ENCODE measurements at regions not wholly inside any gene's neighbourhood (a gene's known extent, or its start where the extent isn't known, plus 50 kb on each side); places are given as distances from the start of the nearest gene placed in this dataset.

DNA sequence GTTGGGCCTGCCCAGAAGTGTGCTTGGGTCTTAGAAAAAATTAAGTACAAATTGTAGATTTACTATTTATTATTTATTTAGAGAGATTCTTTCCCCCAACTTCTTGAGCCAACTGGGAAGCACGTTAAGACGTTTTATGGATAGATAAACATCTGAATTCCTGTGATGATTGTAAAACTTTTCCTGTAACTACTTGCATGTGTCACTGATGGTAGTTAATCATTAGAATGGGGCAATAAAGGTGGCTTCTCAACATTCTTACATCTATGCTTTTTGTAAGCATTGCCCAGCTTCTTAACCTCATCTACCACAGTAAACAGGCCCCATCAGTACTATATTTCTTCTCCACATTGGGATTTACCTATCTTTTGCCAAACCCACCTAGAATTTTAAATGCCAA is 559.8 kb downstream of the LMO4 start:
- Mint-ChIP-seq H3K9me3 (ENCODE audit: unreplicated experiment) (no peaks in the 10 kb centered on the region), H3K27ac (ENCODE audit: low read depth, unreplicated experiment) (no peak overlapping the region), H3K27me3 (ENCODE audit: insufficient read depth, unreplicated experiment) (no peaks in the 10 kb centered on the region), H3K4me3 (ENCODE audit: unreplicated experiment) (no peak overlapping the region), H3K4me1 (ENCODE audit: insufficient read depth, unreplicated experiment) (no peaks in the 10 kb centered on the region), H3K36me3 (ENCODE audit: insufficient read depth, unreplicated experiment) (no peaks in the 10 kb centered on the region)
- POLR2A ChIA-PET: no interaction called here
- CTCF ChIA-PET: interaction anchor here (0.5 kb wide), 1 partner anchor 105 kb away, joined by 3 read pairs; no protein-coding TSS in a partner anchor
- no peak for DNase-seq (ENCODE audit: unreplicated experiment)
- TF ChIP-seq, protein P1, sequence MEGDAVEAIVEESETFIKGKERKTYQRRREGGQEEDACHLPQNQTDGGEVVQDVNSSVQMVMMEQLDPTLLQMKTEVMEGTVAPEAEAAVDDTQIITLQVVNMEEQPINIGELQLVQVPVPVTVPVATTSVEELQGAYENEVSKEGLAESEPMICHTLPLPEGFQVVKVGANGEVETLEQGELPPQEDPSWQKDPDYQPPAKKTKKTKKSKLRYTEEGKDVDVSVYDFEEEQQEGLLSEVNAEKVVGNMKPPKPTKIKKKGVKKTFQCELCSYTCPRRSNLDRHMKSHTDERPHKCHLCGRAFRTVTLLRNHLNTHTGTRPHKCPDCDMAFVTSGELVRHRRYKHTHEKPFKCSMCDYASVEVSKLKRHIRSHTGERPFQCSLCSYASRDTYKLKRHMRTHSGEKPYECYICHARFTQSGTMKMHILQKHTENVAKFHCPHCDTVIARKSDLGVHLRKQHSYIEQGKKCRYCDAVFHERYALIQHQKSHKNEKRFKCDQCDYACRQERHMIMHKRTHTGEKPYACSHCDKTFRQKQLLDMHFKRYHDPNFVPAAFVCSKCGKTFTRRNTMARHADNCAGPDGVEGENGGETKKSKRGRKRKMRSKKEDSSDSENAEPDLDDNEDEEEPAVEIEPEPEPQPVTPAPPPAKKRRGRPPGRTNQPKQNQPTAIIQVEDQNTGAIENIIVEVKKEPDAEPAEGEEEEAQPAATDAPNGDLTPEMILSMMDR (IDR thresholded peaks at IDR 0.05; ENCODE audit: unreplicated experiment): no peak
- BruUV-seq (replicated peaks): no TSS peak
- intact Hi-C loops (cut with micrococcal nuclease): no loop called here

DNA sequence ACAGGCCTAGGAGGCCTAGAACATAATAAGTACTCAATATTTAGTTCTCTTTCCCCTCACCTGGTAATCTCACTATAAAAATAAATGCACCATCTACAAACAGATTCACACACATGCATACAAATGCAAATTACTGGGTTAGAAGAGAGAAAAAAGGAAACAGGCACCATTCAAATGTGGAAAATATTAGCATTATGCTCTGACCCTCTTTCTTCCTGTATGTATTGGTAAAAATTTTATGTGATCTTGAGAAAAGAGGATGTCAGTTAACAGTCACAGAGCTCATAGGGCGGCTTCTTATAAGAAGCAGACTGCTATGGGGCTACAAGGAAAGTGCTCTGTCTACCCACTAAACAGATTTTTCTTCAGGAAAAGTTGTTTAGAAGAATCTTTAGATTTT is 565.4 kb downstream of the LMO4 start:
- BruUV-seq (replicated peaks): no TSS peak
- no peaks in the 10 kb centered on the region for H3K27me3 Mint-ChIP-seq (ENCODE audit: insufficient read depth, unreplicated experiment)
- H3K4me1 Mint-ChIP-seq (ENCODE audit: insufficient read depth, unreplicated experiment): no peaks in the 10 kb centered on the region

DNA sequence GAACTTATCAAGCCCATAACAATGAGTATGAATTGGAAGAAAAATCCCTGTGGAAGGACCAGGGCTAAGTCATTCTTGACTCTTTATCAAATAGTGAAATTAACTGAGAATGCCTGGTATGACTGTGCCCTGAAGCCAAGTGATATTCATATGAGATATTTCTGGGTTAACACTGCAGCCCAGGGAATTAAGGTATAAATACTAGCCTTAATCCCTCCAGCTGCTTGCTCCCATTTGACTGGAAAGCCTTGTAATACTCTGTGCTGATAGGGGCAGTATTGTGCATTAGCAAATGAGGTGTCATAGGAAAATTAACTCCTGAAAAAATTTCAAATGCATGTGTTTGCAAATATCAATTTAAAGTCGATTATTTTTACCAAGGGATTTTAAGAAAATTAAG is 568.8 kb downstream of the LMO4 start:
- POLR2A ChIA-PET: no interaction called here
- CTCF ChIA-PET: interaction anchor here (0.8 kb wide), 1 partner anchor 18 kb away, joined by 4 read pairs; no protein-coding TSS in a partner anchor
- H3K27me3 Mint-ChIP-seq (ENCODE audit: insufficient read depth, unreplicated experiment): no peaks in the 10 kb centered on the region
- TF ChIP-seq, protein P1 (IDR thresholded peaks at IDR 0.05; ENCODE audit: unreplicated experiment): no peak
- H3K4me3 Mint-ChIP-seq (ENCODE audit: unreplicated experiment): no peak overlapping the region
- H3K4me1 Mint-ChIP-seq (ENCODE audit: insufficient read depth, unreplicated experiment): no peaks in the 10 kb centered on the region
- intact Hi-C loops (cut with micrococcal nuclease): no loop called here
- H3K27ac Mint-ChIP-seq (ENCODE audit: low read depth, unreplicated experiment): no peak overlapping the region
- BruUV-seq (replicated peaks): no TSS peak
- no peaks in the 10 kb centered on the region for H3K36me3 Mint-ChIP-seq (ENCODE audit: insufficient read depth, unreplicated experiment)
- no peaks in the 10 kb centered on the region for H3K9me3 Mint-ChIP-seq (ENCODE audit: unreplicated experiment)
- no peak for DNase-seq (ENCODE audit: unreplicated experiment)

More for the DNA sequence above, 565.4 kb downstream of the LMO4 start:
- POLR2A ChIA-PET: interaction anchor here (0.7 kb wide), 1 partner anchor 11 kb away, joined by 3 read pairs; no protein-coding TSS in a partner anchor
- intact Hi-C loops (cut with micrococcal nuclease): no loop called here
- CTCF ChIA-PET: interaction anchor here (0.8 kb wide), 1 partner anchor 60 kb away, joined by 3 read pairs; no protein-coding TSS in a partner anchor
- TF ChIP-seq, protein P1 (IDR thresholded peaks at IDR 0.05; ENCODE audit: unreplicated experiment): no peak
- H3K27ac Mint-ChIP-seq (ENCODE audit: low read depth, unreplicated experiment): no peak overlapping the region
- H3K36me3 Mint-ChIP-seq (ENCODE audit: insufficient read depth, unreplicated experiment): no peaks in the 10 kb centered on the region
- no peak overlapping the region for H3K4me3 Mint-ChIP-seq (ENCODE audit: unreplicated experiment)
- no peak for DNase-seq (ENCODE audit: unreplicated experiment)
- H3K9me3 Mint-ChIP-seq (ENCODE audit: unreplicated experiment): no peaks in the 10 kb centered on the region

- CTCF ChIA-PET: interaction anchor here (0.7 to 0.8 kb wide), 2 partner anchors 19 to 54 kb away, joined by 4 read pairs; no protein-coding TSS in a partner anchor
- Mint-ChIP-seq H3K9me3 (ENCODE audit: unreplicated experiment) (no peaks in the 10 kb centered on the region), H3K4me1 (ENCODE audit: insufficient read depth, unreplicated experiment) (no peaks in the 10 kb centered on the region), H3K4me3 (ENCODE audit: unreplicated experiment) (no peak overlapping the region), H3K36me3 (ENCODE audit: insufficient read depth, unreplicated experiment) (no peaks in the 10 kb centered on the region), H3K27ac (ENCODE audit: low read depth, unreplicated experiment) (no peak overlapping the region), H3K27me3 (ENCODE audit: insufficient read depth, unreplicated experiment) (no peaks in the 10 kb centered on the region)
- POLR2A ChIA-PET: no interaction called here
- BruUV-seq (replicated peaks): no TSS peak
- TF ChIP-seq, protein P1 (IDR thresholded peaks at IDR 0.05; ENCODE audit: unreplicated experiment): no peak
- intact Hi-C loops (cut with micrococcal nuclease): no loop called here
- DNase-seq (ENCODE audit: unreplicated experiment): no peak
These were observed 569.8 kb downstream of the LMO4 start for GRCh38 chr1:87898431-87898830.

Measured in MCF 10A (cell line).